Breast epithelium (tissue), 3 donors: ENCODE measurements at regions not wholly inside any gene's neighbourhood (a gene's known extent, or its start where the extent isn't known, plus 50 kb on each side); places are given as distances from the start of the nearest gene placed in this dataset.

Source experiments
- POLR2A ChIP-seq: fragments of 450-650 bp; IDR thresholded peaks from one replicate; pipeline ENCODE4 v1.6.1; 2016; ENCODE audit warnings: antibody characterized with exemption, mild to moderate bottlenecking, moderate library complexity
- TF ChIP-seq, protein P1 (sequence below), 3 donors: fragments of 450-650 bp; IDR thresholded peaks; one replicate each; pipeline ENCODE4 v1.5.1; 2016 to 2017; ENCODE audit warnings: antibody characterized with exemption in 3 of 3, mild to moderate bottlenecking in 3 of 3, moderate library complexity in 3 of 3

- TF ChIP-seq POLR2A: no peak
- TF ChIP-seq, protein P1, sequence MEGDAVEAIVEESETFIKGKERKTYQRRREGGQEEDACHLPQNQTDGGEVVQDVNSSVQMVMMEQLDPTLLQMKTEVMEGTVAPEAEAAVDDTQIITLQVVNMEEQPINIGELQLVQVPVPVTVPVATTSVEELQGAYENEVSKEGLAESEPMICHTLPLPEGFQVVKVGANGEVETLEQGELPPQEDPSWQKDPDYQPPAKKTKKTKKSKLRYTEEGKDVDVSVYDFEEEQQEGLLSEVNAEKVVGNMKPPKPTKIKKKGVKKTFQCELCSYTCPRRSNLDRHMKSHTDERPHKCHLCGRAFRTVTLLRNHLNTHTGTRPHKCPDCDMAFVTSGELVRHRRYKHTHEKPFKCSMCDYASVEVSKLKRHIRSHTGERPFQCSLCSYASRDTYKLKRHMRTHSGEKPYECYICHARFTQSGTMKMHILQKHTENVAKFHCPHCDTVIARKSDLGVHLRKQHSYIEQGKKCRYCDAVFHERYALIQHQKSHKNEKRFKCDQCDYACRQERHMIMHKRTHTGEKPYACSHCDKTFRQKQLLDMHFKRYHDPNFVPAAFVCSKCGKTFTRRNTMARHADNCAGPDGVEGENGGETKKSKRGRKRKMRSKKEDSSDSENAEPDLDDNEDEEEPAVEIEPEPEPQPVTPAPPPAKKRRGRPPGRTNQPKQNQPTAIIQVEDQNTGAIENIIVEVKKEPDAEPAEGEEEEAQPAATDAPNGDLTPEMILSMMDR (IDR thresholded peaks at IDR 0.05): no peak
Observed at GRCh38 chr3:154792828-154793227, 287.3 kb upstream of the MME start.
